DND-41 (cell line): ENCODE measurements at regions not wholly inside any gene's neighbourhood (a gene's known extent, or its start where the extent isn't known, plus 50 kb on each side); places are given as distances from the start of the nearest gene placed in this dataset.

Experiments
- EZH2 ChIP-seq: IDR thresholded peaks from 3 replicates; pipeline ENCODE4 v1.6.1; 2012; ENCODE audit warnings: borderline replicate concordance, low read depth, mild to moderate bottlenecking, moderate library complexity, low read length, inconsistent platforms; ENCODE audit not compliant: severe bottlenecking
- TF ChIP-seq, protein P1 (sequence below): IDR thresholded peaks from 2 replicates; pipeline ENCODE4 v1.5.1; 2012; ENCODE audit warnings: borderline replicate concordance, low read length, moderate library complexity, mild to moderate bottlenecking; ENCODE audit not compliant: poor library complexity, severe bottlenecking; ENCODE audit errors: extremely low read depth

DNA sequence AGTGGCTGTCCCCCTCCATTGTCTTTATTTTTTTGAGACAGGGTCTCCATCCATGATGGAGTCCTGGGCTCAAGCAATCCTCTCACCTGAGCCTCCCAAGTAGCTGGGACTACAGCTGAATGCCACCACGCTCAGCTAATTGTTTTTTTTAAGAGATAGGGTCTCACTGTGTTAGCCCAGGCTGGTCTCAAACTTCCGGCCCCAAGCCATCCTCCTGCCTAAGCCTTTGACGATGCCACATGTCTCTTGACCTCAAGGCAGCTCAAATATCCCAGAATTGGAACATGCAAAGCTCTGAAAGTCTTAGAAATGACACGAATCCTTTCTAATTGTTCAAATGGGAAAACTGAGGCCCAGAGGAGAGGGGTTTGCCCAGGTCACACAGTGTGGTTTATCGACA lies 75.4 kb upstream of the ZNF423 start:
- TF ChIP-seq, protein P1, sequence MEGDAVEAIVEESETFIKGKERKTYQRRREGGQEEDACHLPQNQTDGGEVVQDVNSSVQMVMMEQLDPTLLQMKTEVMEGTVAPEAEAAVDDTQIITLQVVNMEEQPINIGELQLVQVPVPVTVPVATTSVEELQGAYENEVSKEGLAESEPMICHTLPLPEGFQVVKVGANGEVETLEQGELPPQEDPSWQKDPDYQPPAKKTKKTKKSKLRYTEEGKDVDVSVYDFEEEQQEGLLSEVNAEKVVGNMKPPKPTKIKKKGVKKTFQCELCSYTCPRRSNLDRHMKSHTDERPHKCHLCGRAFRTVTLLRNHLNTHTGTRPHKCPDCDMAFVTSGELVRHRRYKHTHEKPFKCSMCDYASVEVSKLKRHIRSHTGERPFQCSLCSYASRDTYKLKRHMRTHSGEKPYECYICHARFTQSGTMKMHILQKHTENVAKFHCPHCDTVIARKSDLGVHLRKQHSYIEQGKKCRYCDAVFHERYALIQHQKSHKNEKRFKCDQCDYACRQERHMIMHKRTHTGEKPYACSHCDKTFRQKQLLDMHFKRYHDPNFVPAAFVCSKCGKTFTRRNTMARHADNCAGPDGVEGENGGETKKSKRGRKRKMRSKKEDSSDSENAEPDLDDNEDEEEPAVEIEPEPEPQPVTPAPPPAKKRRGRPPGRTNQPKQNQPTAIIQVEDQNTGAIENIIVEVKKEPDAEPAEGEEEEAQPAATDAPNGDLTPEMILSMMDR: no peak
- TF ChIP-seq EZH2: no peak
